HEK293 (cell line): ENCODE measurements at regions not wholly inside any gene's neighbourhood (a gene's known extent, or its start where the extent isn't known, plus 50 kb on each side); places are given as distances from the start of the nearest gene placed in this dataset.

Source experiments
- CTCF ChIA-PET: fragments of 350-600 bp; formaldehyde crosslinking; extraction: SDS; loops from one replicate; lab custom pipeline; 2021; ENCODE audit warnings: antibody characterized with exemption; lab: Yijun Ruan, JAX
- POLR2A ChIA-PET: fragments of 300-600 bp; formaldehyde crosslinking; extraction: SDS; loops from one replicate; lab custom pipeline; 2020; ENCODE audit warnings: antibody characterized with exemption, inconsistent platforms; lab: Yijun Ruan, JAX
- H3K27ac ChIP-seq: fragments of 200-500 bp; sonication (Bioruptor generic); 2 replicates; pipeline ENCODE4 v1.5.1; 2014; ENCODE audit warnings: low read depth, low read length, control low read depth, inconsistent platforms; ENCODE audit errors: extremely low read depth
- H3K36me3 ChIP-seq, 2 experiments: fragments of 200-500 bp in 1 of 2; sonication (Bioruptor generic) in 1 of 2; 1 replicate in 1 of 2; 2 replicates in 1 of 2; pipeline ENCODE4 v1.5.1; 2014 to 2017; ENCODE audit warnings: inconsistent platforms in 2 of 2, low read length in 2 of 2; ENCODE audit not compliant: control insufficient read depth in 2 of 2, insufficient read depth in 1 of 2
- H3K4me1 ChIP-seq: fragments of 200-500 bp; sonication (Bioruptor generic); 2 replicates; pipeline ENCODE4 v1.5.1; 2014; ENCODE audit warnings: mild to moderate bottlenecking, low read length, inconsistent platforms; ENCODE audit not compliant: control insufficient read depth, insufficient read depth
- H3K4me3 ChIP-seq: 2 replicates; pipeline ENCODE4 v1.5.1; 2011; ENCODE audit warnings: low read depth, mild to moderate bottlenecking, control low read depth, low read length, moderate library complexity
- H3K9me3 ChIP-seq: fragments of 200-500 bp; sonication (Bioruptor generic); 2 replicates; pipeline ENCODE4 v1.5.1; 2014; ENCODE audit warnings: low read depth, low read length, inconsistent platforms; ENCODE audit not compliant: control insufficient read depth, insufficient read depth
- EGR2 ChIP-seq: fragments of 450-650 bp; formaldehyde crosslinking; IDR thresholded peaks from 2 replicates; pipeline ENCODE4 v1.5.1; 2016; ENCODE audit warnings: low read depth, missing biosample characterization, missing genetic modification characterization
- HOXC10 ChIP-seq: sonication (generic); formaldehyde crosslinking; IDR thresholded peaks from 2 replicates; pipeline ENCODE4 v1.8.1; 2023; ENCODE audit warnings: mild to moderate bottlenecking, missing genetic modification reagents
- HOXD13 ChIP-seq: sonication (generic); formaldehyde crosslinking; IDR thresholded peaks from 2 replicates; pipeline ENCODE4 v1.8.0; 2022; ENCODE audit warnings: missing genetic modification reagents, borderline replicate concordance
- OVOL3 ChIP-seq: fragments of 450-650 bp; formaldehyde crosslinking; IDR thresholded peaks from 2 replicates; pipeline ENCODE4 v1.5.1; 2016; ENCODE audit warnings: missing biosample characterization, missing genetic modification characterization
- PRDM4 ChIP-seq: fragments of 450-650 bp; formaldehyde crosslinking; IDR thresholded peaks from 2 replicates; pipeline ENCODE4 v1.5.1; 2017; ENCODE audit warnings: missing biosample characterization, missing genetic modification characterization
- REPIN1 ChIP-seq: fragments of 450-650 bp; formaldehyde crosslinking; IDR thresholded peaks from 2 replicates; pipeline ENCODE4 v1.5.1; 2017; ENCODE audit warnings: missing biosample characterization, missing genetic modification characterization, low read depth
- ZBTB44 ChIP-seq: fragments of 450-650 bp; IDR thresholded peaks from 2 replicates; pipeline ENCODE4 v1.5.1; 2018; ENCODE audit warnings: missing biosample characterization, mild to moderate bottlenecking, missing genetic modification characterization
- ZNF311 ChIP-seq: fragments of 450-650 bp; formaldehyde crosslinking; IDR thresholded peaks from 2 replicates; pipeline ENCODE4 v1.5.1; 2017; ENCODE audit warnings: missing biosample characterization, missing genetic modification characterization, borderline replicate concordance
- ZNF433 ChIP-seq: fragments of 450-650 bp; formaldehyde crosslinking; IDR thresholded peaks from 2 replicates; pipeline ENCODE4 v1.5.1; 2016; ENCODE audit warnings: missing biosample characterization, missing genetic modification characterization, low read depth
- ZNF561 ChIP-seq: fragments of 450-650 bp; IDR thresholded peaks from 2 replicates; pipeline ENCODE4 v1.5.1; 2018; ENCODE audit warnings: missing biosample characterization, missing genetic modification characterization, borderline replicate concordance
- ZNF677 ChIP-seq: fragments of 450-650 bp; IDR thresholded peaks from 2 replicates; pipeline ENCODE4 v1.5.0; 2018; ENCODE audit warnings: missing biosample characterization, mild to moderate bottlenecking, missing genetic modification characterization, moderate library complexity
- ZNF843 ChIP-seq: fragments of 450-650 bp; formaldehyde crosslinking; IDR thresholded peaks from 2 replicates; pipeline ENCODE4 v1.5.1; 2016; ENCODE audit warnings: missing biosample characterization, missing genetic modification characterization
- TF ChIP-seq, protein P1 (sequence below): fragments of 450-650 bp; formaldehyde crosslinking; IDR thresholded peaks from 2 replicates; pipeline ENCODE4 v1.5.1; 2016; ENCODE audit warnings: missing biosample characterization, missing genetic modification characterization
- TF ChIP-seq, protein P2 (sequence below): fragments of 450-650 bp; formaldehyde crosslinking; optimal IDR thresholded peaks from 2 replicates; pipeline ENCODE3; 2016; ENCODE audit warnings: missing biosample characterization, mild to moderate bottlenecking, missing genetic modification characterization
- TF ChIP-seq, protein P3 (sequence below): fragments of 450-650 bp; formaldehyde crosslinking; IDR thresholded peaks from 2 replicates; pipeline ENCODE4 v1.5.1; 2016; ENCODE audit warnings: missing biosample characterization, missing genetic modification characterization, low read depth

GRCh38 chr5:167839065-167839464 is 452.4 kb upstream of the WWC1 start (continued):
- TF ChIP-seq, protein P1, sequence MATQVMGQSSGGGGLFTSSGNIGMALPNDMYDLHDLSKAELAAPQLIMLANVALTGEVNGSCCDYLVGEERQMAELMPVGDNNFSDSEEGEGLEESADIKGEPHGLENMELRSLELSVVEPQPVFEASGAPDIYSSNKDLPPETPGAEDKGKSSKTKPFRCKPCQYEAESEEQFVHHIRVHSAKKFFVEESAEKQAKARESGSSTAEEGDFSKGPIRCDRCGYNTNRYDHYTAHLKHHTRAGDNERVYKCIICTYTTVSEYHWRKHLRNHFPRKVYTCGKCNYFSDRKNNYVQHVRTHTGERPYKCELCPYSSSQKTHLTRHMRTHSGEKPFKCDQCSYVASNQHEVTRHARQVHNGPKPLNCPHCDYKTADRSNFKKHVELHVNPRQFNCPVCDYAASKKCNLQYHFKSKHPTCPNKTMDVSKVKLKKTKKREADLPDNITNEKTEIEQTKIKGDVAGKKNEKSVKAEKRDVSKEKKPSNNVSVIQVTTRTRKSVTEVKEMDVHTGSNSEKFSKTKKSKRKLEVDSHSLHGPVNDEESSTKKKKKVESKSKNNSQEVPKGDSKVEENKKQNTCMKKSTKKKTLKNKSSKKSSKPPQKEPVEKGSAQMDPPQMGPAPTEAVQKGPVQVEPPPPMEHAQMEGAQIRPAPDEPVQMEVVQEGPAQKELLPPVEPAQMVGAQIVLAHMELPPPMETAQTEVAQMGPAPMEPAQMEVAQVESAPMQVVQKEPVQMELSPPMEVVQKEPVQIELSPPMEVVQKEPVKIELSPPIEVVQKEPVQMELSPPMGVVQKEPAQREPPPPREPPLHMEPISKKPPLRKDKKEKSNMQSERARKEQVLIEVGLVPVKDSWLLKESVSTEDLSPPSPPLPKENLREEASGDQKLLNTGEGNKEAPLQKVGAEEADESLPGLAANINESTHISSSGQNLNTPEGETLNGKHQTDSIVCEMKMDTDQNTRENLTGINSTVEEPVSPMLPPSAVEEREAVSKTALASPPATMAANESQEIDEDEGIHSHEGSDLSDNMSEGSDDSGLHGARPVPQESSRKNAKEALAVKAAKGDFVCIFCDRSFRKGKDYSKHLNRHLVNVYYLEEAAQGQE, result no peak
- no peak for TF ChIP-seq EGR2 (tag by site-specific recombination)
- no peak for TF ChIP-seq ZNF311 (tag by site-specific recombination)
- no peak for TF ChIP-seq HOXD13 (CRISPR knock-in tag)
- TF ChIP-seq ZNF433 (tag by site-specific recombination), result no peak
- TF ChIP-seq, all 188 proteins: peak for 0

- ChIA-PET POLR2A (no interaction called here), CTCF (no interaction called here)
- H3K4me1 ChIP-seq, result no peaks in the 10 kb centered on the region
- TF ChIP-seq PRDM4 (no peak), ZBTB44 (no peak), OVOL3 (no peak), ZNF677 (no peak), ZNF561 (tag by site-specific recombination) (no peak), REPIN1 (tag by site-specific recombination) (no peak), ZNF843 (no peak), HOXC10 (CRISPR knock-in tag) (no peak)
- TF ChIP-seq, protein P2, sequence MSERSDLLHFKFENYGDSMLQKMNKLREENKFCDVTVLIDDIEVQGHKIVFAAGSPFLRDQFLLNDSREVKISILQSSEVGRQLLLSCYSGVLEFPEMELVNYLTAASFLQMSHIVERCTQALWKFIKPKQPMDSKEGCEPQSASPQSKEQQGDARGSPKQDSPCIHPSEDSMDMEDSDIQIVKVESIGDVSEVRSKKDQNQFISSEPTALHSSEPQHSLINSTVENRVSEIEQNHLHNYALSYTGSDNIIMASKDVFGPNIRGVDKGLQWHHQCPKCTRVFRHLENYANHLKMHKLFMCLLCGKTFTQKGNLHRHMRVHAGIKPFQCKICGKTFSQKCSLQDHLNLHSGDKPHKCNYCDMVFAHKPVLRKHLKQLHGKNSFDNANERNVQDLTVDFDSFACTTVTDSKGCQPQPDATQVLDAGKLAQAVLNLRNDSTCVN (tag by site-specific recombination), result no peak
- TF ChIP-seq, protein P3, sequence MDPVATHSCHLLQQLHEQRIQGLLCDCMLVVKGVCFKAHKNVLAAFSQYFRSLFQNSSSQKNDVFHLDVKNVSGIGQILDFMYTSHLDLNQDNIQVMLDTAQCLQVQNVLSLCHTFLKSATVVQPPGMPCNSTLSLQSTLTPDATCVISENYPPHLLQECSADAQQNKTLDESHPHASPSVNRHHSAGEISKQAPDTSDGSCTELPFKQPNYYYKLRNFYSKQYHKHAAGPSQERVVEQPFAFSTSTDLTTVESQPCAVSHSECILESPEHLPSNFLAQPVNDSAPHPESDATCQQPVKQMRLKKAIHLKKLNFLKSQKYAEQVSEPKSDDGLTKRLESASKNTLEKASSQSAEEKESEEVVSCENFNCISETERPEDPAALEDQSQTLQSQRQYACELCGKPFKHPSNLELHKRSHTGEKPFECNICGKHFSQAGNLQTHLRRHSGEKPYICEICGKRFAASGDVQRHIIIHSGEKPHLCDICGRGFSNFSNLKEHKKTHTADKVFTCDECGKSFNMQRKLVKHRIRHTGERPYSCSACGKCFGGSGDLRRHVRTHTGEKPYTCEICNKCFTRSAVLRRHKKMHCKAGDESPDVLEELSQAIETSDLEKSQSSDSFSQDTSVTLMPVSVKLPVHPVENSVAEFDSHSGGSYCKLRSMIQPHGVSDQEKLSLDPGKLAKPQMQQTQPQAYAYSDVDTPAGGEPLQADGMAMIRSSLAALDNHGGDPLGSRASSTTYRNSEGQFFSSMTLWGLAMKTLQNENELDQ (tag by site-specific recombination), result no peak
- no peak overlapping the region for H3K4me3 ChIP-seq
- H3K9me3 ChIP-seq, result no peaks in the 10 kb centered on the region
- H3K36me3 ChIP-seq, result no peaks in the 10 kb centered on the region
- H3K27ac ChIP-seq, result no peak overlapping the region
Observed at GRCh38 chr5:167840527-167841130, 450.8 kb upstream of the WWC1 start.
